ENCODE measurements at regions not wholly inside any gene's neighbourhood (a gene's known extent, or its start where the extent isn't known, plus 50 kb on each side); places are given as distances from the start of the nearest gene placed in this dataset.

DNA sequence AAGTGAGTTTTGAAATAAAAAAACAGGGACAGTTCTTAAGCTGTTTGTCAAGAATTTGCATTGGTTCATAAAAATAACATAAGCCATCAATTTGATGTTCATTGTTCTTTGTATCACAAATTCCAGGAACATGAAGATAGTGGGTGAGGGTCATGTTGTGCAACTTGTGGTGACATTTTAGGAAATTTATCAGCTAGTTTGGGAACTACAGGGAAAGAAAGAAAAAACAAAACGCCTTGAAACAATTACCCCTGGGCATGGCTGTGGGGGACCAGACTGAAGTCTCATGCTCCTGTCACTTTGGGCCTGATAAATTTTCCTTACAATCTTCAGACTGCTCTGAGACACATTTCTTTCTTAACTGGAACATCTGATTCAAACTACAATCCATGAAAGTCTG, 207.1 kb upstream of the CLINT1 start:
- Histone ChIP-seq H3K27ac (ENCODE audit: insufficient read depth, low read length, poor library complexity, severe bottlenecking) (no peak overlapping the region), H3K36me3 (ENCODE audit: control insufficient read depth, insufficient read depth, low read length) (no peaks in the 10 kb centered on the region), H3K9me3 (ENCODE audit: control insufficient read depth in 2 of 2, low read length in 2 of 2) (no peaks in the 10 kb centered on the region), H3K4me3 (ENCODE audit: low read depth, low read length) (no peak overlapping the region), H3K4me1 (ENCODE audit: control insufficient read depth, insufficient read depth, low read length, poor library complexity, severe bottlenecking) (no peaks in the 10 kb centered on the region), H3K27me3 (ENCODE audit: control insufficient read depth, insufficient read depth, low read length) (peaks cover 4% of the 10 kb centered on the region)
- Mint-ChIP-seq H3K9me3 (peaks cover 0 to 1% (median 0%) of the 10 kb centered on the region in 7 donors), H3K36me3 (no peaks in the 10 kb centered on the region), H3K4me1 (no peaks in the 10 kb centered on the region), H3K4me3 (no peak overlapping the region), H3K27me3 (peaks cover 16% of the 10 kb centered on the region), H3K27ac (no peak overlapping the region)
- no peak for ATAC-seq (ENCODE audit: low read depth in 2 of 2)
- no peak for DNase-seq

DNA sequence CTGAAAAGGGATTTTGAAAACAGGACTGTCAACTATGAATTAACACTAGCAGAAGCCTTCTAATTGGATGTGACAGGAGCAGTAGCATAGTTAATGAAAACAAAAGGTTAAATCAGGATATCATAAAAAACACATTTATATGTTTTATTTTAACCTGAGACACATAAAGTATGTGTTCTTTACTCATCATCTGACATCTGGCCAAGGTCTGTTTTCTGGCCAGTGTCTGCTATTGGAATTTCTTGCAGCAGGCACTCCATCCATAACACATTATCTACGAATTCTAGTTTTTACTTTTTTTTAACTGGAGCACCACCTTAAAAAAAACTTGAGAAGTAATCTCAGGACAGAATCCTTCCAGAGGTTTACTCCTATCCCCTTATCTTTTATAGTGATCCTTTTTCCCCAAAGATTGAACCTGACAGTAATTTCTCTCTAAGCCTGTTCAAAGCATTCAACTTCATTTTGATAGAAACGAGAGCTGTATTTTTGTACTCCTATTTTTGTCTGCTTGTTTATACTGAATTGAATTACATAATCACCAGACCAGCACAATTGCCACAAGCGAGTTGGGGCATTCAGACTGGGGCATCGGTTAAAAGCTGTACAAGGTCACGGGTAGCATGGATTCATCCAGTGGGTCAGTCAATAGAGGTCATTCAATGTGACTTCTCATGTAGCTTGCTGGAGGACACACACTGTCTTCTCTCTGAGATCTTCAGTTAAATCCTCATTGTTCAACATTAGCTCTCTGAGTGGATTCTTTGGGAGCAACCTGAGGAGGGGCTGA, 205.6 kb upstream of the CLINT1 start:
- H3K27me3 ChIP-seq (ENCODE audit: control insufficient read depth, insufficient read depth, low read length): peaks cover 4% of the 10 kb centered on the region
- no peaks in the 10 kb centered on the region for H3K4me1 ChIP-seq (ENCODE audit: control insufficient read depth, insufficient read depth, low read length, poor library complexity, severe bottlenecking)
- no peaks in the 10 kb centered on the region for H3K36me3 Mint-ChIP-seq
- H3K9me3 Mint-ChIP-seq: peaks cover 0 to 1% (median 0%) of the 10 kb centered on the region in 7 donors
- H3K27ac ChIP-seq (ENCODE audit: insufficient read depth, low read length, poor library complexity, severe bottlenecking): no peak overlapping the region
- H3K4me3 Mint-ChIP-seq: no peak overlapping the region
- no peaks in the 10 kb centered on the region for H3K4me1 Mint-ChIP-seq
- H3K36me3 ChIP-seq (ENCODE audit: control insufficient read depth, insufficient read depth, low read length): no peaks in the 10 kb centered on the region
- ATAC-seq (ENCODE audit: low read depth in 2 of 2) (no peak), DNase-seq (no peak)
- H3K27ac Mint-ChIP-seq: peak overlapping the region in 1 of 3 donors; percentile 18
- H3K9me3 ChIP-seq (ENCODE audit: control insufficient read depth in 2 of 2, low read length in 2 of 2): no peaks in the 10 kb centered on the region
- peaks cover 19% of the 10 kb centered on the region for H3K27me3 Mint-ChIP-seq
- H3K4me3 ChIP-seq (ENCODE audit: low read depth, low read length): no peak overlapping the region

DNA sequence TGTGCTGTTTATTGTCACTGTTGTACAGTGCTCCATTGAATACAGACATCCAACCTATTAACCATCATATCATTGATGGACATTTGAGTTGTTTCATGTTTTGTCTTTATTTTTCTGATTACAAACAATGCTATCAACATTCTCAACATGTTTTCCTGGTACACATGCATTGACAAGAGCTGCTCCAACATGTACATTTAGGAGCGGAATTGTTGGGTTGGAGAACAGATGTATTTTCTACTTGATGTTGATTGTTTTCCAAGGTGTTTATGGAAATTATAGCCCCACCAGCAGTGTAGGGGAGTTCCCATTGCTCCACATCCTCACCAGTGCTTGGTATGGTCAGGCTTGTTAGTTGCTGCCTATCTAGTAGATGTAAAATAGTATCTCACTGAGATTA, 204.1 kb upstream of the CLINT1 start:
- Histone ChIP-seq H3K4me3 (ENCODE audit: low read depth, low read length) (no peak overlapping the region), H3K27ac (ENCODE audit: insufficient read depth, low read length, poor library complexity, severe bottlenecking) (no peak overlapping the region), H3K4me1 (ENCODE audit: control insufficient read depth, insufficient read depth, low read length, poor library complexity, severe bottlenecking) (no peaks in the 10 kb centered on the region), H3K36me3 (ENCODE audit: control insufficient read depth, insufficient read depth, low read length) (no peaks in the 10 kb centered on the region), H3K9me3 (ENCODE audit: control insufficient read depth in 2 of 2, low read length in 2 of 2) (no peaks in the 10 kb centered on the region), H3K27me3 (ENCODE audit: control insufficient read depth, insufficient read depth, low read length) (peaks cover 12% of the 10 kb centered on the region)
- H3K4me3 Mint-ChIP-seq: no peak overlapping the region
- no peaks in the 10 kb centered on the region for H3K36me3 Mint-ChIP-seq
- H3K9me3 Mint-ChIP-seq: peaks cover 0 to 1% (median 0%) of the 10 kb centered on the region in 7 donors
- H3K27ac Mint-ChIP-seq: no peak overlapping the region
- H3K4me1 Mint-ChIP-seq: no peaks in the 10 kb centered on the region
- ATAC-seq (ENCODE audit: low read depth in 2 of 2) (no peak), DNase-seq (no peak)
- H3K27me3 Mint-ChIP-seq: peaks cover 30% of the 10 kb centered on the region

DNA sequence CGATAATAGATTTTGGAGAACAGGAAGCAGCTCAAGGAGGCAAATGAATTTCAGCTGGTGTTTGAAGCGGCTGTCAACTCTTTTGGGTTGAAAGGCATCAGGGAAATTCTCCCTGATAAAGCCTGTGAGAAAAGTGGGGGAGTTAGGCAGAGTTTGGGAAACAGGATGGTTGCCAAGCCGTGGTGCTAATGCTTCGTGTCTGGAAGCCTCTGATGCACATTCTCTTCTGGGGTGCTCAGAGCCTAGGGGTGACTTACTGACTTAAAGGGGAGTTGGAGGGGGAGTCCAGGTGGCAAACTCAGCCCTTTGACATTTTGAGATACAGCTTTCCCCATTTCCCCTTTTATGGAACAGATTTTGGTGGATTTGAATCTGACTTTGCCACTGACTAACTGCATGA, 202.5 kb upstream of the CLINT1 start:
- H3K9me3 Mint-ChIP-seq: peaks cover 0 to 1% (median 0%) of the 10 kb centered on the region in 7 donors
- H3K4me3 ChIP-seq (ENCODE audit: low read depth, low read length): no peak overlapping the region
- no peak for DNase-seq
- ATAC-seq (ENCODE audit: low read depth in 2 of 2): no peak
- H3K4me1 ChIP-seq (ENCODE audit: control insufficient read depth, insufficient read depth, low read length, poor library complexity, severe bottlenecking): no peaks in the 10 kb centered on the region
- no peaks in the 10 kb centered on the region for H3K36me3 ChIP-seq (ENCODE audit: control insufficient read depth, insufficient read depth, low read length)
- no peak overlapping the region for H3K27ac ChIP-seq (ENCODE audit: insufficient read depth, low read length, poor library complexity, severe bottlenecking)
- no peaks in the 10 kb centered on the region for H3K9me3 ChIP-seq (ENCODE audit: control insufficient read depth in 2 of 2, low read length in 2 of 2)
- no peak overlapping the region for H3K27ac Mint-ChIP-seq
- peaks cover 36% of the 10 kb centered on the region for H3K27me3 Mint-ChIP-seq
- H3K4me1 Mint-ChIP-seq: no peaks in the 10 kb centered on the region
- no peaks in the 10 kb centered on the region for H3K36me3 Mint-ChIP-seq
- peaks cover 21% of the 10 kb centered on the region for H3K27me3 ChIP-seq (ENCODE audit: control insufficient read depth, insufficient read depth, low read length)
- no peak overlapping the region for H3K4me3 Mint-ChIP-seq

DNA sequence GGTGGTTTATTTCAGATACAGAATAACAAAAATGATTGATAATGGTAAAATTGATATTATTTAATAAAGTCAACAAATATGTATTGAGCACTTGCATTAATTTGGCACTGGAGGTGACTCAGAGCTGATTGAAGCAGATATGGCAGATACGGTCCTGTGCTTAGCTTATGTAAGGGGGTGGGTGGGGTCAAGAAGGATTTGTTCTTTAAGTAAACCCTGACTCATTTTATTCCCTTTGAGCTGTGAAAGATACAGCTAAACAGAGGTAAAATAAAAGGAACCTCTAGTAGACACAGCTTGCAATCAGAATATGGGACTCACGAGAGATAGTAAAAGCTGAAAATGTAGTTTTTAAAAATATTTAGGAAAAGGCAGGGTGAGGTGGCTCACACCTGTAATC, 201.3 kb upstream of the CLINT1 start:
- H3K27me3 ChIP-seq (ENCODE audit: control insufficient read depth, insufficient read depth, low read length): peaks cover 21% of the 10 kb centered on the region
- H3K27me3 Mint-ChIP-seq: peaks cover 36% of the 10 kb centered on the region
- H3K36me3 Mint-ChIP-seq: no peaks in the 10 kb centered on the region
- no peaks in the 10 kb centered on the region for H3K4me1 ChIP-seq (ENCODE audit: control insufficient read depth, insufficient read depth, low read length, poor library complexity, severe bottlenecking)
- H3K27ac Mint-ChIP-seq: no peak overlapping the region
- DNase-seq (no peak), ATAC-seq (ENCODE audit: low read depth in 2 of 2) (no peak)
- H3K9me3 Mint-ChIP-seq: peaks cover 0 to 1% (median 0%) of the 10 kb centered on the region in 7 donors
- H3K4me1 Mint-ChIP-seq: no peaks in the 10 kb centered on the region
- H3K4me3 ChIP-seq (ENCODE audit: low read depth, low read length): no peak overlapping the region
- no peaks in the 10 kb centered on the region for H3K36me3 ChIP-seq (ENCODE audit: control insufficient read depth, insufficient read depth, low read length)
- no peak overlapping the region for H3K4me3 Mint-ChIP-seq
- no peaks in the 10 kb centered on the region for H3K9me3 ChIP-seq (ENCODE audit: control insufficient read depth in 2 of 2, low read length in 2 of 2)
- no peak overlapping the region for H3K27ac ChIP-seq (ENCODE audit: insufficient read depth, low read length, poor library complexity, severe bottlenecking)

DNA sequence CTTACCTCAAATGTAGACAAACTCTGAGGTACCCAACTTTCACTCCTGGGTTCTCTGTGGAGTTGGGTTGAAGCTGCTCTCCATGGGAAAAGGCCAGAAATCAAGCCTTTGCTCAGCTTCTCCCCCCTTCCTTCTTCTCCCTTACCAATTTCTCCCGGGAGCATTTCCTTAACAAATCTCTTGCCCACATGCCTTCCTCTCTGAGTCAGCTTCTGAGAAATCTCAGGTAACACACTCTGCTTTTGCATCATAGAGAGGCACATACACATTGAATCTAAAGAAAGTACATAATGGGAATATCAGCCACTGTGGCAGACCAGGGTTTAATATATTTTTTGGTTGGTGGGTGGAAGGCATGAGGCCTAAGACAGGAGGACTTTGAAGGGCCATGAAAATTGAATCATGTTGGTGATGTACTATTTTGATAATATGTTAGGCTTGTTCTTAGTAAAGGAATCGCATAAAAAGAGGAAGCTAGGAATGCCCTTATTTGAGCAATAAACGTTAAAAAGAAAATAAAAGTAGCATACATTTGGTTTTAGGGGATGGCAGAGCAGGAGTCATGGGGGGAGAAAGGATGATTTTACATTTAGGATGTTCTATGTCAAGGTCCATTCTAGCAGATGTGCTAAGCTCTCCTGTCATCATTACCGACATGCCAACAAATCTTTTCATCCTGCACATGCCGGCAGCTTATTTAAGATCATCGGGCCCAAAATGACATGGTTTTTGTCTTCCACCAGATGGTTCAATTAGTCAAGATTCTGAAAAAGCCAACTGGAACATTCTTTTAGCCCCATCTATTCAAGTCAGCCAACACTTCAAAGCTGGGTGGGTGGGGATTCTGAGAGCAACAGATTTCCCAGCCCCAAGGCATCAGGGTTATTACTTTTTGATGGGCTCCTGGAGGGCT, 199.5 kb upstream of the CLINT1 start:
- H3K27ac Mint-ChIP-seq: no peak overlapping the region
- H3K27me3 Mint-ChIP-seq: peaks cover 36% of the 10 kb centered on the region

DNA sequence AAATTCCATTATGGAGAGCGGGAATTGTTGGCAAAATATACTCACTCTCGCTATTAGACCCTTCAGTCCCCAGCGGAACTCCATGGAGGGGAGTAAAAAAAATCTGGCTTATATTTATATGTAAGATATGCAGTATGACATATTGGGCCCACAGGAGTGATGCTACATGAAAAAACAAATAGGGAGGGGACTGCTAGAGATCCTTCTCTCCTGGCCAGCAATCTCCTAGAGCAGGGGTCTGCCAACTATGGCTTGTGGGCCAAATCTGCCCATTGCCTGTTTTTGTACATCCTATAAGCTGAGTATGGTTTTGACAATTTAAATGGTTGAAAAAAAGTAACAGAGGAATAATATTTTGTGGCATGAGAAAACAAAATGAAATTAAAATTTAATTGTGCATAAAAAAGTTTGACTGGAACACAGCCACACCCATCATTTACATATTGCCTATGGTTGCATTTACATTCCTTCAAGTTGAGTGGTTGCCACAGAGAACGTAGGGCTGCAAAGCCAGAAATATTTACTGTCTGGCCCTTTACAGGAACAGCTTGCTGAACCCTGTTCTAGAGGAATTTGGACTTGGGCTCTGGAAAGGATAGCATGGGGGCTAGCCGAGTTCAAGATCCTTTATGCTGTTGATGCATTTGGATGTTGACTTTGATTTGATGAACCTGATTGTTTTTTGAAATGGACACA, 197.3 kb upstream of the CLINT1 start:
- H3K36me3 Mint-ChIP-seq: no peaks in the 10 kb centered on the region
- peaks cover 0 to 1% (median 0%) of the 10 kb centered on the region in 7 donors for H3K9me3 Mint-ChIP-seq
- no peaks in the 10 kb centered on the region for H3K9me3 ChIP-seq (ENCODE audit: control insufficient read depth in 2 of 2, low read length in 2 of 2)
- no peak overlapping the region for H3K4me3 ChIP-seq (ENCODE audit: low read depth, low read length)
- peaks cover 18% of the 10 kb centered on the region for H3K27me3 ChIP-seq (ENCODE audit: control insufficient read depth, insufficient read depth, low read length)
- H3K4me1 Mint-ChIP-seq: no peaks in the 10 kb centered on the region
- peaks cover 35% of the 10 kb centered on the region for H3K27me3 Mint-ChIP-seq
- DNase-seq: no peak
- H3K4me1 ChIP-seq (ENCODE audit: control insufficient read depth, insufficient read depth, low read length, poor library complexity, severe bottlenecking): no peaks in the 10 kb centered on the region
- no peak overlapping the region for H3K27ac Mint-ChIP-seq
- no peak overlapping the region for H3K27ac ChIP-seq (ENCODE audit: insufficient read depth, low read length, poor library complexity, severe bottlenecking)
- H3K4me3 Mint-ChIP-seq: no peak overlapping the region
- H3K36me3 ChIP-seq (ENCODE audit: control insufficient read depth, insufficient read depth, low read length): no peaks in the 10 kb centered on the region
- no peak for ATAC-seq (ENCODE audit: low read depth in 2 of 2)

More for the DNA sequence above, 199.5 kb upstream of the CLINT1 start:
- Histone ChIP-seq H3K27me3 (ENCODE audit: control insufficient read depth, insufficient read depth, low read length) (peaks cover 21% of the 10 kb centered on the region), H3K4me3 (ENCODE audit: low read depth, low read length) (no peak overlapping the region), H3K9me3 (ENCODE audit: control insufficient read depth in 2 of 2, low read length in 2 of 2) (no peaks in the 10 kb centered on the region), H3K27ac (ENCODE audit: insufficient read depth, low read length, poor library complexity, severe bottlenecking) (no peak overlapping the region), H3K4me1 (ENCODE audit: control insufficient read depth, insufficient read depth, low read length, poor library complexity, severe bottlenecking) (no peaks in the 10 kb centered on the region), H3K36me3 (ENCODE audit: control insufficient read depth, insufficient read depth, low read length) (no peaks in the 10 kb centered on the region)
- Mint-ChIP-seq H3K4me1 (no peaks in the 10 kb centered on the region), H3K9me3 (peaks cover 0 to 1% (median 0%) of the 10 kb centered on the region in 7 donors), H3K4me3 (no peak overlapping the region), H3K36me3 (no peaks in the 10 kb centered on the region)
- ATAC-seq (ENCODE audit: low read depth in 2 of 2) (no peak), DNase-seq (no peak)

Data from CD4-positive, CD25-positive, alpha-beta regulatory T cell (primary cell).